ENCODE measurements at regions not wholly inside any gene's neighbourhood (a gene's known extent, or its start where the extent isn't known, plus 50 kb on each side); places are given as distances from the start of the nearest gene placed in this dataset.

DNA sequence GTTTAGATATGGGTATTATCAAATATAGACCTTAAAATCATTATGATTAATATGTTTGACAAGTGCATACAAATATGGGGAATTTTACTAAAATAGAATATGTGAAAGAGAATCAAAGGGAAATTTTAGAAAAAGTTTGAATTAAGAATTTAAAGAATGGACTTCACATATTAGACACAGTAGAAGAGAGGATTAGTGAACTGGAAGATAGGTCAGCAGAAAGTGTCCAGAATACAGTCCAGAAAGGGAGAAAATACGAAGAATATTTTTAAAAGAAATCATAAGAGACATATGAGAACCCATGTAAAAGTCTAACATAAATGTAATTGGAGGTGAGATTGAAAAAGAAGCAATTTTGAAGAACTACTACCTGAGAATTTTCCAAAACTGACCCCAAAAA is 139.9 kb downstream of the DTWD1 start:
- TF ChIP-seq, protein P1, sequence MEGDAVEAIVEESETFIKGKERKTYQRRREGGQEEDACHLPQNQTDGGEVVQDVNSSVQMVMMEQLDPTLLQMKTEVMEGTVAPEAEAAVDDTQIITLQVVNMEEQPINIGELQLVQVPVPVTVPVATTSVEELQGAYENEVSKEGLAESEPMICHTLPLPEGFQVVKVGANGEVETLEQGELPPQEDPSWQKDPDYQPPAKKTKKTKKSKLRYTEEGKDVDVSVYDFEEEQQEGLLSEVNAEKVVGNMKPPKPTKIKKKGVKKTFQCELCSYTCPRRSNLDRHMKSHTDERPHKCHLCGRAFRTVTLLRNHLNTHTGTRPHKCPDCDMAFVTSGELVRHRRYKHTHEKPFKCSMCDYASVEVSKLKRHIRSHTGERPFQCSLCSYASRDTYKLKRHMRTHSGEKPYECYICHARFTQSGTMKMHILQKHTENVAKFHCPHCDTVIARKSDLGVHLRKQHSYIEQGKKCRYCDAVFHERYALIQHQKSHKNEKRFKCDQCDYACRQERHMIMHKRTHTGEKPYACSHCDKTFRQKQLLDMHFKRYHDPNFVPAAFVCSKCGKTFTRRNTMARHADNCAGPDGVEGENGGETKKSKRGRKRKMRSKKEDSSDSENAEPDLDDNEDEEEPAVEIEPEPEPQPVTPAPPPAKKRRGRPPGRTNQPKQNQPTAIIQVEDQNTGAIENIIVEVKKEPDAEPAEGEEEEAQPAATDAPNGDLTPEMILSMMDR (IDR thresholded peaks at IDR 0.05), result no peak
- TF ChIP-seq EP300 (IDR thresholded peaks at IDR 0.05), result no peak

Data from sigmoid colon (tissue), 4 donors.